ENCODE measurements at regions not wholly inside any gene's neighbourhood (a gene's known extent, or its start where the extent isn't known, plus 50 kb on each side); places are given as distances from the start of the nearest gene placed in this dataset.

DNA sequence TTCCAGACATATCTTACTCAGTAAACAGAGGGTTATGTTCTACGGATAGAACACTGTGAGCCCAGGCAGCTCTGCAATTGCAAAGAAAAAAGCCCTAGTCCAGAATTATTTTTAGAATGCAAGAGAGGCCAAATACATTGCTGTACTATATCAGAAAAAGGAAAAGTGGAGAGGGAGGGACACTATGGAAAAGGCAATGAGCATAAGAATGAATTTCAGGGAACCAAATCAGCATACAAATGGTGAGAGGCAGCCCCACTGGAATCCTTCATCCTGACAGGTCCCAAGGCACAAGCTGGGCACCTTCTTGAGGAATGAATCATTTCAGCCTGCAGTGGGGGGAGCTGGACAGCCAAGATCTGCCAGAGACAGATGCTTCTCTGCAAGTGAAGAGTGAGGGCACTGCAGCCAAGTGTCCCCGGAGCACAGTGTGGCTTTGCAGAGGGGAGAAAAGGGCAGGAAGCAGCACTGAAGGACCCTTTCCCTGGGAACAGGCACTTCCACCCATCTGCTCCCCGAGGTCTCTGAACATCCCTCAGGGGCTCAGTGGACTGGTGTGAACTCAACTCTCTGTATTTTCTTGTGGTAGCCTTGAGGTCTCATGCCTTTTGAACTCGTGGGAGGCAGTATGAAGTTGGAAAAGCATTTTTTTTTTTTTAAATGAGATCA, 115.6 kb downstream of the XCL2 start:
- H3K36me3 Mint-ChIP-seq: no peaks in the 10 kb centered on the region
- CTCF ChIA-PET: interaction anchor here (1.0 to 2.3 kb wide), 2 partner anchors 11 to 85 kb away, joined by 5 to 11 read pairs; no protein-coding TSS in a partner anchor

DNA sequence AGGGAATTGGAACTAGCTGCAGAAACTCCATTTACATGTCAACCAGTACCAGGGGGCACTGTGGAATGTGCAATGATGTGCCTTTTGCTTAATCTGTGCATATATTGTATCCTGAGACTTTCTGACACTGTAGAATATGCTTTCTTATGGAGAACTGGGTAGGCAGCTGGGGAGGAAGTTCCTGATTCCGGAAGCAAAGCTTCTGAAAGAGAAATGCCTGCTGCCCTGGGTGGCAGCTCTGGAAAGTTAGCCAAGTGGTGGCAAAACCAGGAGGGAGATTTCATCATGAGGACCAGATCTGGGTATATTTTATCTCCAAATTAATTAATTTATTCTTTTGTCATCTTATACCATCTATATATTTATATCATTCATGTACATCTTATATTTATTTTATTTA, 116.7 kb downstream of the XCL2 start:
- Mint-ChIP-seq H3K4me3 (no peak overlapping the region), H3K36me3 (no peaks in the 10 kb centered on the region), H3K9me3 (no peaks in the 10 kb centered on the region), H3K4me1 (peaks cover 8% of the 10 kb centered on the region), H3K27me3 (peaks cover 19% of the 10 kb centered on the region), H3K27ac (no peak overlapping the region)
- DNase-seq: no peak
- CTCF ChIA-PET: interaction anchor here (0.9 to 1.5 kb wide), 2 partner anchors 23 to 84 kb away, joined by 3 read pairs; no protein-coding TSS in a partner anchor

More for the DNA sequence above, 115.6 kb downstream of the XCL2 start:
- DNase-seq: no peak
- H3K4me1 Mint-ChIP-seq: peaks cover 4% of the 10 kb centered on the region
- H3K9me3 Mint-ChIP-seq: no peaks in the 10 kb centered on the region
- no peak overlapping the region for H3K27ac Mint-ChIP-seq
- no peak overlapping the region for H3K4me3 Mint-ChIP-seq
- peaks cover 27% of the 10 kb centered on the region for H3K27me3 Mint-ChIP-seq

DNA sequence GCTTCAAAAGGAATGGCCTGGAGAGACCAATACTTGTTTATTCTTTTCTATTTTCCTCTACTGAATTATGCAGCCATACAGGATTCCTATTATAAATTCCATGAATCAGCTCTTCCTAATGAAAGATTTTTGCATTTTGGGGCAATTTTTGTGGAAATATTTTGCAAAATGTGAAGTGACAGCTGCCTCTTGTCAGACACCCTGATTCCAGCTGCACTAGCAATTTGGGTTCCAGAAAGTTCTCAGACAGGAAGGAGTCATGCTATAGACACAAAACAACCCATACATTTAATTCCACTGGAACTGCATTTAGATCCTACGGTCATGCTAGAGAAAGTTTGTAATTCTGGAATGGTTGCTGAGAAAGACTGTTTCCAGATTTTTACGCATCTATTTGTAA, 119.5 kb downstream of the XCL2 start:
- Mint-ChIP-seq H3K4me3 (no peak overlapping the region), H3K9me3 (no peaks in the 10 kb centered on the region), H3K27me3 (peaks cover 3% of the 10 kb centered on the region), H3K4me1 (peaks cover 24% of the 10 kb centered on the region), H3K27ac (no peak overlapping the region), H3K36me3 (no peaks in the 10 kb centered on the region)
- CTCF ChIA-PET: no interaction called here
- DNase-seq: no peak

DNA sequence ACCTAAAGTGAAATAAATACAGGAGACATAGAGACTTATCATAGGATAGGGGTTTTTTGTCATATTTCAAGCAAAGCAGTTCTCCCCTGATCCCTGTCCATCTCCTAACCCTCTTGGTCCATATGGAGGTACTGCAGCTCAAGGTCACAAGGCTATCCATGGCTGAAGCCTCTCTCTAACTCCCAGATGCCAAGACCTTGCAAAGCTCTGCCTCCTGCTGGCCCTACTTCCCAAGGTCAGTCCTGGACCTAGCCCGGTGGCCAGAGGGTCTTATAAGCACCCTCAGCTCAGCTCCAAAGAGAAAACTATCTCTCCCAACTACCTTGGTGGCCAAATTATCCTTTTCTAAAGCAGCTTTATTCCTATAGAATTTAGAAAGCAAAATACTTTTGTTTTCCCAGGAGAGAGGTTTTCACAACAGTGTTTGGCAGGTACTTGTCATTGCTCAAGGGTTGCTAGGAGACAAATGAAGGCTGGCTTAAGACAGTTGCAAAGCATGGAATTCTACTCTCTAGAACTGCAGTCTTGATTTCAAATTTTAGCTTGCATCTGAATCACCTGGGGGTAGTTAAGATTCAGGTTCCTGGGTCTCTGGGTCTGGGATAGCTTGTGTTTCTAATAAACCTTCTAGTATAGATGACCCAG, 121.5 kb downstream of the XCL2 start:
- CTCF ChIA-PET: interaction anchor here (0.6 to 3.3 kb wide), 7 partner anchors 9 to 187 kb away, joined by 3 to 21 read pairs (median 5); no protein-coding TSS in a partner anchor
- no peaks in the 10 kb centered on the region for H3K9me3 Mint-ChIP-seq

DNA sequence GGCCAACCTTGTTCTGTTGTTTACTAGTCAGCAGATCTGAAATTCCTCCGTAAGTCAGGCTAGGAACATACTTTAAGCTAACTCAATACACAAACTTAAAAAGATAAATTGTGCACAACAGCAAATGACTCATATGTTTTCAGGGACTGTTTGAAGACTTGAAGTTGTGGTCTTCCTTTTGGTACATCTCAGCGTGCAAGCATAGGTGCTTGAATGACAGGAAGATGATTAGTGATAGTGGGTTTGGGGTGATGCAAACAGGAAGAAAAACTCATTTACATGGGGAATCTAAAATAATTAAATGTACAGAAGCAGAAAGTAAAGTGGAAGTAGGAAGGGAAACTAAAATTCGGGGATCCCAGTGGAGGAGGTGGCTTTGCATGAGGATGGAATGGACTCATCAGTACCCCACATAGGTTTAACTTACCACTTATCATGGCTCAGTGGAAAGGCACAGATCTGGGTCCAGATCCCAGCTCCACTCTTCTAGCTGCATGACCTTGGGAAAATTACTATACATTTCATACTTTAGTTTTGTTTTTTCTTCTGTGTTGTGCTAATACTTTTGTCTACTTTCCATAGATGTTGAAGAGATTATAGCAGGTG, 122.3 kb downstream of the XCL2 start:
- Mint-ChIP-seq H3K27ac (peak overlapping the region; percentile 77), H3K9me3 (no peaks in the 10 kb centered on the region), H3K36me3 (no peaks in the 10 kb centered on the region), H3K27me3 (peaks cover 3% of the 10 kb centered on the region), H3K4me1 (peaks cover 24% of the 10 kb centered on the region), H3K4me3 (no peak overlapping the region)
- DNase-seq: no peak
- CTCF ChIA-PET: interaction anchor here (1.1 to 3.3 kb wide), 5 partner anchors 12 to 187 kb away, joined by 3 to 21 read pairs (median 6); no protein-coding TSS in a partner anchor

More for the DNA sequence above, 121.5 kb downstream of the XCL2 start:
- DNase-seq: no peak
- Mint-ChIP-seq H3K4me3 (no peak overlapping the region), H3K4me1 (peaks cover 24% of the 10 kb centered on the region), H3K27ac (peak overlapping the region; percentile 43), H3K36me3 (no peaks in the 10 kb centered on the region), H3K27me3 (no peaks in the 10 kb centered on the region)

DNA sequence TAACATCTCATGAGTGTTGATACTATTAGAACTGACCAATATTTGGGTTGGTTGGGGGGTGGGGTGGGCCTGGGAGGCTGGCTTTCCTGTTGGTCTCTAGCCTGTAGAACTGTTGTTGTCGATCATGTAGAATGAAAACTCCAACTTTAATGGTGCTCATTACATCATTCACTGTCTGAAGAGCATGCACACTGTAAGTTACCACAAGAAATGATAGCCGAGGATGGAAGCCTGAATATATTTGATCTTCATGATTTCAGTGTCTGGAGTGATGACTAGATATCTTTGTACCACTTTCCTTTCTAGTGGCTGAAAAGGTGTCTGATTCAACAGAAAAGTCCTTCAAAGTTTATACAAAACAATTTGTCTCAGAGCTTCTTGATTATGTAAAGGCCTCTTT, 123.6 kb downstream of the XCL2 start:
- no peaks in the 10 kb centered on the region for H3K36me3 Mint-ChIP-seq
- H3K4me1 Mint-ChIP-seq: peaks cover 24% of the 10 kb centered on the region
- peak overlapping the region; percentile 11 for H3K27ac Mint-ChIP-seq
- CTCF ChIA-PET: no interaction called here
- no peak overlapping the region for H3K4me3 Mint-ChIP-seq
- no peaks in the 10 kb centered on the region for H3K9me3 Mint-ChIP-seq
- peaks cover 3% of the 10 kb centered on the region for H3K27me3 Mint-ChIP-seq
- no peak for DNase-seq

DNA sequence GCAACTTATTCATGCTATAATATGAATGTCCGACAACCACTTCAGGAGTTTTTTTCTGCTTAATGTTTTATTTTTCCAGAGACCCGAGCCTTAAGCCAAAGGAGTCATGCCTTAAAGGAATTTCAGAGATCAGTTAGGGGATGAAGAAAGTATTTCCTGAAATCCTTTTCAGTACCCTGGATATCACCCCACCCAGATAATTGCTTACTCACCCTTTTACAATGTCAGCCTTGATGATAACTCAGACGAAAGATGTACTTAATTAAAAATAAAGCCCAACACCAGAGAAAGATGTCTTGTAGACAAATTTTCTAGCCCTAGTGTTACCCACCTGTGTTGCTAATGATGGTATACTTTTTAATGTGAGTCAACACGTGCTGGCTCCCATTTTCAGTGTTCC, 124.1 kb downstream of the XCL2 start:
- no peak for DNase-seq
- H3K27me3 Mint-ChIP-seq: peaks cover 3% of the 10 kb centered on the region
- H3K27ac Mint-ChIP-seq: no peak overlapping the region
- H3K4me1 Mint-ChIP-seq: peaks cover 24% of the 10 kb centered on the region
- no peaks in the 10 kb centered on the region for H3K36me3 Mint-ChIP-seq
- no peak overlapping the region for H3K4me3 Mint-ChIP-seq
- no peaks in the 10 kb centered on the region for H3K9me3 Mint-ChIP-seq
- CTCF ChIA-PET: no interaction called here

DNA sequence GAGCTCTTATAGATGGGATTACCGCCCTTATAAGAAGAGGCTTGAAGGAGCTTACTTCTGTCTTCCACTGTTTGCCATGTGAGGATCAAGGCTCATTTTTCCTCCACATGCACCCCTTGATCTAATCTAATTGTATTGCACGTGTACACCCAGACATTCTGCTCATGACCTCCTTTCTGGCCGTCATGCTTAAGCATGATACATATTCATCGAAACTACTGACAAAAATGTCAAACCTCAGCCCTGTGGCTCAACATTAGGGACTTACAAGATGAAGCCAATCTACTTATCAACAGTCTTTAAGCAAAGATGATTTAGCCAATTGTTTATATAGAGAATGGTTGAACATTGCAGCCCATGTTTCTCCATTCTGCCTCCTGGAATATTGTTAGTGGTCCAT, 127.6 kb downstream of the XCL2 start:
- Mint-ChIP-seq H3K27me3 (peaks cover 3% of the 10 kb centered on the region), H3K36me3 (no peaks in the 10 kb centered on the region), H3K4me3 (no peak overlapping the region), H3K4me1 (peaks cover 11% of the 10 kb centered on the region), H3K9me3 (no peaks in the 10 kb centered on the region), H3K27ac (no peak overlapping the region)
- CTCF ChIA-PET: interaction anchor here (0.9 kb wide), 1 partner anchor 8 kb away, joined by 3 read pairs; no protein-coding TSS in a partner anchor
- no peak for DNase-seq

DNA sequence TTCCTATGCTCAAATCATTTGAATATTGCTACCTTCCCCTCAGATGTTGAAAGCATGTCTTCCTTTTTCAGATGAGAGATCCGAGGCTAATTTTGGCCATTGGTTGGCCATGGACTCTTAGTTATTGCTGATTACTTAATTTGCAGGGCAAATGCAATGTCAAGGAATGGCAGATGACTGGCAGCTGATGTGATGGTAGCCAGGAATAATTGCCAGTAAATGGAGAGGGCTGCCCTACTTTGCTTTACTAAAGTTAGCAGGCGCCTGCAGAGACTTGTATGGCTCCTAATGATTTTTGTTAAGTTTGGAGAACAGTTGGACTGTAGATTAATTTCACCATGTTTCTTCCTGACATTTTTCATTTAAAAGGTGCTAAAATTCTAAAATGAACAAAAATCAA, 128.9 kb downstream of the XCL2 start:
- H3K4me3 Mint-ChIP-seq: no peak overlapping the region
- DNase-seq: no peak
- H3K36me3 Mint-ChIP-seq: no peaks in the 10 kb centered on the region
- H3K9me3 Mint-ChIP-seq: no peaks in the 10 kb centered on the region
- CTCF ChIA-PET: no interaction called here
- peaks cover 11% of the 10 kb centered on the region for H3K4me1 Mint-ChIP-seq
- H3K27me3 Mint-ChIP-seq: peaks cover 3% of the 10 kb centered on the region
- no peak overlapping the region for H3K27ac Mint-ChIP-seq

DNA sequence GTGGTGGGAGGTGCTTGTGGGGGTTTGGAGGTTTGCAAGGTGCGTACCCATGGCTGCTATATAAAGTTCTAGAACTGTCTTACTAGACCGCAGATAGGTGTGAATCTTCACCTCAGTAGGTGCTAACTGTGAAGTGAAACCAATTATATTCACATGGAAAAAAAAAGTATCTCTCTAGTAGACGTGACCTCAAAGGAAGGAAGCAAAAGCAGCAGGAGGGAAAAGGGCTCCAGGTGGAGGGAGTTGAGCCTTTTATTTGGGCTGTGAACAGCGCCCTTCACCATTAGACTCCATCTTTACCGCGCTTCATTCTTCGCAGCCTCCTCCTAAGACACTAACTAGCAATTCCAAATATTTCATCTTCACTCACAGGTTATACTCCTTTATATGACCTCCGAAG, 129.8 kb downstream of the TBX19 start:
- H3K4me3 Mint-ChIP-seq: no peak overlapping the region
- no peak for DNase-seq
- peaks cover 9% of the 10 kb centered on the region for H3K9me3 Mint-ChIP-seq
- peaks cover 43% of the 10 kb centered on the region for H3K4me1 Mint-ChIP-seq
- no peaks in the 10 kb centered on the region for H3K27me3 Mint-ChIP-seq
- CTCF ChIA-PET: no interaction called here
- no peak overlapping the region for H3K27ac Mint-ChIP-seq
- H3K36me3 Mint-ChIP-seq: peaks cover 4% of the 10 kb centered on the region

DNA sequence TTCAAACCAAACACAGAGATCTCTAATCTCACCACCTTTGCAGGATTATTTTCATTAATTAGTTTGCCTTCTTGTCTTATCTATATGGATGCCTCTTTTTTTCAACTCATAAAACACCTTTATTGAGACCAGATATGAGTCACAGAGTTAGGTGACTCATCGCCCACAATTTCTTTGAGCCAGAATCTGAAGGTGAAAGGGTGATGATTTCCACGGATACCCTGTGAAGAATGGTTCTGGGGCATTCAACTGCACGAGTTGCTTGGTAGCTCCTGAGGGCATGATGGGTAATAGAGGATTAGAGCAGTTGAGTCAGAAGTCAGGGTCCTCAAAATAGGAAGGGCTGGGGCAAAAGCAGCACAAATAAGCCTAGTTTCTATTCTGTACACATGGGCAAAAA, 128.2 kb downstream of the TBX19 start:
- Mint-ChIP-seq H3K36me3 (peaks cover 4% of the 10 kb centered on the region), H3K27me3 (no peaks in the 10 kb centered on the region), H3K27ac (peak overlapping the region; percentile 85), H3K9me3 (peaks cover 9% of the 10 kb centered on the region), H3K4me1 (peaks cover 43% of the 10 kb centered on the region), H3K4me3 (no peak overlapping the region)
- CTCF ChIA-PET: interaction anchor here (0.9 to 1.7 kb wide), 3 partner anchors 46 to 174 kb away, joined by 4 to 6 read pairs (median 5); no protein-coding TSS in a partner anchor
- peak; percentile 64 for DNase-seq

DNA sequence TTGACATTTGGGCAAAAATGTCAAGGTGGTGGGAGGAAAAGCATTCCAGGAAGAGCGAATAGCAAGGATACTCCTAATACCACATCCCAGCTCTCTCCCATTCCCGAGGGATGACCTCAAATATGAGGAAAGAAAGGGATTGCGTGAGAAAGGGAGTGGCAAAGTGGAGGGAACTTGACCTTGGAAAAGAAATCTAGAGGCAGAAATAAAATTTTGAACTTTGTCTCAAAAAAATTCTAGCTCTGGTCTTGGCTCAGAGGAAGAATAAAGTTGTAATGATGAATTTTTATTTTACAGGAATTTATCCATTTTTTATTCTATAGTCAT, 127.8 kb downstream of the TBX19 start:
- CTCF ChIA-PET: interaction anchor here (0.9 to 1.7 kb wide), 4 partner anchors 8 to 173 kb away, joined by 3 to 6 read pairs (median 4); no protein-coding TSS in a partner anchor
- Mint-ChIP-seq H3K27me3 (no peaks in the 10 kb centered on the region), H3K4me3 (no peak overlapping the region), H3K36me3 (peaks cover 4% of the 10 kb centered on the region), H3K4me1 (peaks cover 43% of the 10 kb centered on the region), H3K27ac (peak overlapping the region; percentile 26), H3K9me3 (peaks cover 9% of the 10 kb centered on the region)
- DNase-seq: no peak

DNA sequence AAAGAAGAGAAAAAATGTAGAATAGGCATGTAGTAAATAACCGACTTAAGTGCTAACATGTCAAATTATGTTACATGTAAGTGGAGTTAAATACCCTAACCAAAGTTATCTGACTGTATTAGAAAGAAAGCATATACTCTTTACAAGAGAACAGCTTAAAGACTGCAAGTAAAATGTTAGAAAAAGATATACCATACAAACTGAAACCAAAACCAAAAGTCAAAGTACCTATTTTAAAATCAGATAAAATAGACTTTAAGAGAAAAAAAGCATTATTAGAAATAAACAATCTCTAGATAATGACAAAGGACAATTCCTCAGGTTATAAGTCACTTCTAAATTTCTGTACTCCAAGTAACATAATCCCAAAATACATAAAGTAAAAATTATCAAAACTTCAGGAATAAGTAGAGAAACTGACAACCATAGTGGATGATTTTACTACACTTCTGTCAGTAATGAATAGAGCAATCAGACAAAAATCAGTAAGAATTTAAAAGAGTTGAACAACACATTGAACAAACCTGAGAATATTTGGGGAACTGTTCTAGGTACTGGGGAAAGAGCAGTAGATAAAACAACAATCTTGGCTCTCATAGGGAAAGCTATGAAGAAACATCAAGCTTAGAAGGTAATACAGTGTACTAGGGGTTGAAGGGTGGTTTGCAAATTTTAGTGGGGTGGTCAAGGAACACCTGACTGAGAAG, 127.3 kb downstream of the TBX19 start:
- CTCF ChIA-PET: interaction anchor here (0.9 to 1.7 kb wide), 3 partner anchors 9 to 173 kb away, joined by 3 to 5 read pairs (median 4); no protein-coding TSS in a partner anchor
- Mint-ChIP-seq H3K4me3 (peak overlapping the region; percentile 14), H3K4me1 (peaks cover 43% of the 10 kb centered on the region), H3K36me3 (peaks cover 4% of the 10 kb centered on the region), H3K9me3 (peaks cover 9% of the 10 kb centered on the region), H3K27ac (peak overlapping the region; percentile 26), H3K27me3 (no peaks in the 10 kb centered on the region)
- DNase-seq: no peak
